K562 (cell line): ENCODE measurements at regions not wholly inside any gene's neighbourhood (a gene's known extent, or its start where the extent isn't known, plus 50 kb on each side); places are given as distances from the start of the nearest gene placed in this dataset.

Experiments
- C11orf30 ChIP-seq: fragments of 450-650 bp; IDR thresholded peaks from 2 replicates; pipeline ENCODE4 v1.6.1; 2016; ENCODE audit warnings: low read depth, mild to moderate bottlenecking
- HDAC1 ChIP-seq, 2 experiments: fragments of 450-650 bp; IDR thresholded peaks; 2 replicates each; pipeline ENCODE4 v1.6.1; 2016 to 2017; ENCODE audit warnings: inconsistent platforms in 1 of 2, mild to moderate bottlenecking in 1 of 2, moderate library complexity in 1 of 2
- IRF1 ChIP-seq: sonication (generic); formaldehyde crosslinking; IDR thresholded peaks from 2 replicates; pipeline ENCODE4 v1.8.0; 2022; ENCODE audit warnings: missing genetic modification reagents, mild to moderate bottlenecking, borderline replicate concordance
- TAF7 ChIP-seq: fragments of 450-650 bp; IDR thresholded peaks from 2 replicates; pipeline ENCODE4 v1.6.1; 2016; ENCODE audit warnings: missing genetic modification characterization, missing compliant biosample characterization
- VEZF1 ChIP-seq: fragments of 200-800 bp; sonication (Bioruptor generic); IDR thresholded peaks from 2 replicates; pipeline ENCODE4 v1.6.1; 2017; ENCODE audit warnings: missing genetic modification characterization, missing compliant biosample characterization
- ZBTB17 ChIP-seq: fragments of 450-650 bp; formaldehyde crosslinking; IDR thresholded peaks from 2 replicates; pipeline ENCODE4 v1.4.0; 2020; ENCODE audit warnings: mild to moderate bottlenecking
- TF ChIP-seq, protein P1 (sequence below), 3 experiments: IDR thresholded peaks in 2 of 3; conservative IDR thresholded peaks in 1 of 3; 2 replicates each; pipeline ENCODE4 v1.5.1; 2011 to 2012; ENCODE audit warnings: low read length in 3 of 3, mild to moderate bottlenecking in 3 of 3, control low read depth in 2 of 3, improper control_type of control experiment in 1 of 3, inconsistent platforms in 1 of 3, low read depth in 1 of 3, mixed read lengths in 1 of 3, moderate library complexity in 1 of 3; ENCODE audit not compliant: insufficient read depth in 2 of 3
- TF ChIP-seq, protein P2 (sequence below): IDR thresholded peaks from 3 replicates; pipeline ENCODE4 v1.6.1; 2011; ENCODE audit warnings: borderline replicate concordance, mild to moderate bottlenecking, moderate library complexity; ENCODE audit not compliant: insufficient read length; ENCODE audit errors: extremely low read depth
- TF ChIP-seq, protein P3 (sequence below): fragments of 250-450 bp; sonication (Bioruptor Pico); IDR thresholded peaks from 2 replicates; pipeline ENCODE4 v1.5.0; 2021; ENCODE audit warnings: mild to moderate bottlenecking, borderline replicate concordance
- TF ChIP-seq, protein P4 (sequence below): fragments of 250-450 bp; sonication (Bioruptor Pico); IDR thresholded peaks from 2 replicates; pipeline ENCODE4 v1.4.0; 2020; ENCODE audit warnings: mild to moderate bottlenecking, moderate library complexity, borderline replicate concordance

DNA sequence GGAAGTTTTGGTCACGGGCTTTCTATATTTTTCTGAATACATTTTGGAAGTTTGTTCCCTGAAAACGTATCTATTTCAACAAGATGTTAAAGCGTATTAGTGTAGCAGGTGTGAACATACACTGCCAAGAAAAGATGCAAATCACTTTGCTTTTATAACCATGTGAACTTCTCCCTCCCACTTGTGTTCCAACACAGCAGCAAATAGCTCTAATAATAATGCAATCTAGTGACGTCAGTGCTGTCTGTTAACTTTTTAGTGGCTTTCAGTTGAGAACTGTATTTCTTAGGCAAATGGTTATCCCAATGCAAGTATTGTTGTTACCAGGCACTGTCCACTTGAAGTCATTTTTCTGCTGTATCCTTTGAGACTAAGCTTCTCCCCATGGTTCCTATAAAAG is 188.4 kb upstream of the IGFBP3 start:
- TF ChIP-seq ZBTB17 (CRISPR knock-in tag) (no peak), HDAC1 (IDR thresholded peaks at IDR 0.05) (no peak), TAF7 (tag) (no peak), VEZF1 (CRISPR knock-in tag) (no peak), IRF1 (CRISPR knock-in tag) (no peak), C11orf30 (no peak)
- TF ChIP-seq, protein P1, sequence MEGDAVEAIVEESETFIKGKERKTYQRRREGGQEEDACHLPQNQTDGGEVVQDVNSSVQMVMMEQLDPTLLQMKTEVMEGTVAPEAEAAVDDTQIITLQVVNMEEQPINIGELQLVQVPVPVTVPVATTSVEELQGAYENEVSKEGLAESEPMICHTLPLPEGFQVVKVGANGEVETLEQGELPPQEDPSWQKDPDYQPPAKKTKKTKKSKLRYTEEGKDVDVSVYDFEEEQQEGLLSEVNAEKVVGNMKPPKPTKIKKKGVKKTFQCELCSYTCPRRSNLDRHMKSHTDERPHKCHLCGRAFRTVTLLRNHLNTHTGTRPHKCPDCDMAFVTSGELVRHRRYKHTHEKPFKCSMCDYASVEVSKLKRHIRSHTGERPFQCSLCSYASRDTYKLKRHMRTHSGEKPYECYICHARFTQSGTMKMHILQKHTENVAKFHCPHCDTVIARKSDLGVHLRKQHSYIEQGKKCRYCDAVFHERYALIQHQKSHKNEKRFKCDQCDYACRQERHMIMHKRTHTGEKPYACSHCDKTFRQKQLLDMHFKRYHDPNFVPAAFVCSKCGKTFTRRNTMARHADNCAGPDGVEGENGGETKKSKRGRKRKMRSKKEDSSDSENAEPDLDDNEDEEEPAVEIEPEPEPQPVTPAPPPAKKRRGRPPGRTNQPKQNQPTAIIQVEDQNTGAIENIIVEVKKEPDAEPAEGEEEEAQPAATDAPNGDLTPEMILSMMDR (IDR thresholded peaks at IDR 0.05 in 2 of 3, conservative IDR thresholded peaks at IDR 0.05 in 1 of 3; ENCODE audit: insufficient read depth in 2 of 3, low read depth in 1 of 3, low read length in 3 of 3): no peak
- TF ChIP-seq, protein P2, sequence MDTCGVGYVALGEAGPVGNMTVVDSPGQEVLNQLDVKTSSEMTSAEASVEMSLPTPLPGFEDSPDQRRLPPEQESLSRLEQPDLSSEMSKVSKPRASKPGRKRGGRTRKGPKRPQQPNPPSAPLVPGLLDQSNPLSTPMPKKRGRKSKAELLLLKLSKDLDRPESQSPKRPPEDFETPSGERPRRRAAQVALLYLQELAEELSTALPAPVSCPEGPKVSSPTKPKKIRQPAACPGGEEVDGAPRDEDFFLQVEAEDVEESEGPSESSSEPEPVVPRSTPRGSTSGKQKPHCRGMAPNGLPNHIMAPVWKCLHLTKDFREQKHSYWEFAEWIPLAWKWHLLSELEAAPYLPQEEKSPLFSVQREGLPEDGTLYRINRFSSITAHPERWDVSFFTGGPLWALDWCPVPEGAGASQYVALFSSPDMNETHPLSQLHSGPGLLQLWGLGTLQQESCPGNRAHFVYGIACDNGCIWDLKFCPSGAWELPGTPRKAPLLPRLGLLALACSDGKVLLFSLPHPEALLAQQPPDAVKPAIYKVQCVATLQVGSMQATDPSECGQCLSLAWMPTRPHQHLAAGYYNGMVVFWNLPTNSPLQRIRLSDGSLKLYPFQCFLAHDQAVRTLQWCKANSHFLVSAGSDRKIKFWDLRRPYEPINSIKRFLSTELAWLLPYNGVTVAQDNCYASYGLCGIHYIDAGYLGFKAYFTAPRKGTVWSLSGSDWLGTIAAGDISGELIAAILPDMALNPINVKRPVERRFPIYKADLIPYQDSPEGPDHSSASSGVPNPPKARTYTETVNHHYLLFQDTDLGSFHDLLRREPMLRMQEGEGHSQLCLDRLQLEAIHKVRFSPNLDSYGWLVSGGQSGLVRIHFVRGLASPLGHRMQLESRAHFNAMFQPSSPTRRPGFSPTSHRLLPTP: no peak
- TF ChIP-seq, protein P3, sequence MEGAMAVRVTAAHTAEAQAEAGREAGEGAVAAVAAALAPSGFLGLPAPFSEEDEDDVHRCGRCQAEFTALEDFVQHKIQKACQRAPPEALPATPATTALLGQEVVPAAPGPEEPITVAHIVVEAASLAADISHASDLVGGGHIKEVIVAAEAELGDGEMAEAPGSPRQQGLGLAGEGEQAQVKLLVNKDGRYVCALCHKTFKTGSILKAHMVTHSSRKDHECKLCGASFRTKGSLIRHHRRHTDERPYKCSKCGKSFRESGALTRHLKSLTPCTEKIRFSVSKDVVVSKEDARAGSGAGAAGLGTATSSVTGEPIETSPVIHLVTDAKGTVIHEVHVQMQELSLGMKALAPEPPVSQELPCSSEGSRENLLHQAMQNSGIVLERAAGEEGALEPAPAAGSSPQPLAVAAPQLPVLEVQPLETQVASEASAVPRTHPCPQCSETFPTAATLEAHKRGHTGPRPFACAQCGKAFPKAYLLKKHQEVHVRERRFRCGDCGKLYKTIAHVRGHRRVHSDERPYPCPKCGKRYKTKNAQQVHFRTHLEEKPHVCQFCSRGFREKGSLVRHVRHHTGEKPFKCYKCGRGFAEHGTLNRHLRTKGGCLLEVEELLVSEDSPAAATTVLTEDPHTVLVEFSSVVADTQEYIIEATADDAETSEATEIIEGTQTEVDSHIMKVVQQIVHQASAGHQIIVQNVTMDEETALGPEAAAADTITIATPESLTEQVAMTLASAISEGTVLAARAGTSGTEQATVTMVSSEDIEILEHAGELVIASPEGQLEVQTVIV (CRISPR knock-in tag): no peak
- TF ChIP-seq, protein P4, sequence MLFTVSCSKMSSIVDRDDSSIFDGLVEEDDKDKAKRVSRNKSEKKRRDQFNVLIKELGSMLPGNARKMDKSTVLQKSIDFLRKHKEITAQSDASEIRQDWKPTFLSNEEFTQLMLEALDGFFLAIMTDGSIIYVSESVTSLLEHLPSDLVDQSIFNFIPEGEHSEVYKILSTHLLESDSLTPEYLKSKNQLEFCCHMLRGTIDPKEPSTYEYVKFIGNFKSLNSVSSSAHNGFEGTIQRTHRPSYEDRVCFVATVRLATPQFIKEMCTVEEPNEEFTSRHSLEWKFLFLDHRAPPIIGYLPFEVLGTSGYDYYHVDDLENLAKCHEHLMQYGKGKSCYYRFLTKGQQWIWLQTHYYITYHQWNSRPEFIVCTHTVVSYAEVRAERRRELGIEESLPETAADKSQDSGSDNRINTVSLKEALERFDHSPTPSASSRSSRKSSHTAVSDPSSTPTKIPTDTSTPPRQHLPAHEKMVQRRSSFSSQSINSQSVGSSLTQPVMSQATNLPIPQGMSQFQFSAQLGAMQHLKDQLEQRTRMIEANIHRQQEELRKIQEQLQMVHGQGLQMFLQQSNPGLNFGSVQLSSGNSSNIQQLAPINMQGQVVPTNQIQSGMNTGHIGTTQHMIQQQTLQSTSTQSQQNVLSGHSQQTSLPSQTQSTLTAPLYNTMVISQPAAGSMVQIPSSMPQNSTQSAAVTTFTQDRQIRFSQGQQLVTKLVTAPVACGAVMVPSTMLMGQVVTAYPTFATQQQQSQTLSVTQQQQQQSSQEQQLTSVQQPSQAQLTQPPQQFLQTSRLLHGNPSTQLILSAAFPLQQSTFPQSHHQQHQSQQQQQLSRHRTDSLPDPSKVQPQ (CRISPR knock-in tag): no peak
